Tongue (tissue), 1 donor: ENCODE measurements at regions not wholly inside any gene's neighbourhood (a gene's known extent, or its start where the extent isn't known, plus 50 kb on each side); places are given as distances from the start of the nearest gene placed in this dataset.
"Not testable (repeated sequence)": the region's sequence is repeated elsewhere in the genome, so short reads cannot be mapped to it uniquely, and the experiment has no call there.

Source experiments
- DNase-seq: peaks from one replicate; pipeline ENCODE4 v3.0.0-alpha.2; 2015

- DNase-seq = no peak
Observed at GRCh38 chr6:131336596-131336995, 201.3 kb downstream of the AKAP7 start.

GRCh38 chr6:131346896-131347295 lies 211.6 kb downstream of the AKAP7 start:
- DNase-seq = not testable (repeated sequence)

- no peak for DNase-seq
Observed at GRCh38 chr6:131348572-131348971, 213.3 kb downstream of the AKAP7 start.

GRCh38 chr6:131349199-131349598 lies 213.9 kb downstream of the AKAP7 start:
- no peak for DNase-seq

- no peak for DNase-seq
Observed at GRCh38 chr6:131353106-131353505, 217.8 kb downstream of the AKAP7 start.

- no peak for DNase-seq
Observed at GRCh38 chr6:131353876-131354275, 218.6 kb downstream of the AKAP7 start.

- no peak for DNase-seq
Observed at GRCh38 chr6:131354356-131354755, 218.7 kb upstream of the ARG1 start.

GRCh38 chr6:131356161-131356560 lies 216.9 kb upstream of the ARG1 start:
- peak; percentile 63 for DNase-seq

GRCh38 chr6:131357501-131357900 lies 215.5 kb upstream of the ARG1 start:
- DNase-seq = no peak

GRCh38 chr6:131362070-131362469 lies 211.0 kb upstream of the ARG1 start:
- DNase-seq = no peak

- no peak for DNase-seq
Observed at GRCh38 chr6:131362696-131363095, 210.3 kb upstream of the ARG1 start.

GRCh38 chr6:131363947-131364834 lies 208.8 kb upstream of the ARG1 start:
- DNase-seq = no peak

- no peak for DNase-seq
Observed at GRCh38 chr6:131366223-131366622, 206.8 kb upstream of the ARG1 start.

GRCh38 chr6:131367206-131367873 lies 205.7 kb upstream of the ARG1 start:
- DNase-seq = no peak

GRCh38 chr6:131368198-131368911 lies 204.7 kb upstream of the ARG1 start:
- peak; percentile 87 for DNase-seq

GRCh38 chr6:131372535-131372934 lies 200.5 kb upstream of the ARG1 start:
- DNase-seq = no peak

- no peak for DNase-seq
Observed at GRCh38 chr6:131377112-131377705, 195.8 kb upstream of the ARG1 start.

GRCh38 chr6:131378874-131379273 lies 194.2 kb upstream of the ARG1 start:
- no peak for DNase-seq

GRCh38 chr6:131379948-131380347 lies 193.1 kb upstream of the ARG1 start:
- DNase-seq = no peak

GRCh38 chr6:131381052-131381708 lies 191.8 kb upstream of the ARG1 start:
- DNase-seq = peak; percentile 90

GRCh38 chr6:131381709-131382093 lies 191.3 kb upstream of the ARG1 start:
- peak; percentile 60 for DNase-seq

- DNase-seq = peak; percentile 68
Observed at GRCh38 chr6:131382631-131383030, 190.4 kb upstream of the ARG1 start.
